K562 (cell line): ENCODE measurements at regions not wholly inside any gene's neighbourhood (a gene's known extent, or its start where the extent isn't known, plus 50 kb on each side); places are given as distances from the start of the nearest gene placed in this dataset.
"Not testable (repeated sequence)": the region's sequence is repeated elsewhere in the genome, so short reads cannot be mapped to it uniquely, and the experiment has no call there.

ENCODE experiments used
- ATAC-seq: fragments of 200-7000 bp; cut with Tn5 transposase; 3 replicates; pipeline ENCODE4 v1.9.1; 2020; ENCODE audit warnings: moderate library complexity
- BruUV-seq: library from RNA; stranded (reverse); fragments of 400-500 nt; replicated peaks from 2 replicates; lab custom pipeline; 2021; lab: Mats Ljungman, UMichigan
- CTCF ChIA-PET: fragments of 300-600 bp; formaldehyde crosslinking; extraction: SDS; loops from one replicate; lab custom pipeline; 2021; ENCODE audit warnings: low intra/inter-chr PET ratio; lab: Yijun Ruan, JAX
- POLR2A ChIA-PET: fragments of 300-600, 350-650 bp; sonication (Branson Sonifier 250); formaldehyde crosslinking; extraction: SDS; loops from one replicate; lab custom pipeline; 2021; ENCODE audit warnings: antibody characterized with exemption, inconsistent platforms; lab: Yijun Ruan, JAX
- DNase-seq, 4 experiments: peaks; one replicate each; pipeline versions ENCODE4 v3.0.0 to v3.0.0-alpha.2; 2011 to 2018; ENCODE audit warnings: low spot score in 3 of 4, mixed read lengths in 3 of 4; ENCODE audit errors: extremely low read depth in 1 of 4
- FAIRE-seq: peaks from 2 replicates; lab custom pipeline; 2011; peaks lifted over from hg19 to GRCh38; lab: Jason Lieb, UNC
- H2AFZ ChIP-seq: 2 replicates; pipeline ENCODE4 v1.6.0; 2011; ENCODE audit warnings: low read depth, low read length, control low read depth, inconsistent platforms
- H3K27ac ChIP-seq: fragments of 200-600 bp; 3 replicates; pipeline ENCODE4 v1.8.0; 2011; ENCODE audit warnings: low read depth, mild to moderate bottlenecking, control low read depth, inconsistent platforms, low read length, moderate library complexity, mixed read lengths; ENCODE audit errors: extremely low read depth
- H3K27me3 ChIP-seq, 2 experiments: fragments of 300-600 bp in 1 of 2; 2 replicates in 1 of 2; 3 replicates in 1 of 2; pipeline versions ENCODE4 v1.6.0 to v1.8.0; 2011; ENCODE audit warnings: inconsistent platforms in 2 of 2, low read length in 2 of 2, mild to moderate bottlenecking in 1 of 2, mixed read lengths in 1 of 2, moderate library complexity in 1 of 2; ENCODE audit not compliant: control insufficient read depth in 2 of 2, insufficient read depth in 2 of 2
- H3K36me3 ChIP-seq: fragments of 300-600 bp; 3 replicates; pipeline ENCODE4 v1.8.0; 2011; ENCODE audit warnings: mild to moderate bottlenecking, low read length, inconsistent platforms; ENCODE audit not compliant: control insufficient read depth, insufficient read depth
- H3K4me1 ChIP-seq, 2 experiments: fragments of 200-600 bp in 1 of 2; replicated peaks in 1 of 2; 2 replicates in 1 of 2; 3 replicates in 1 of 2; pipeline versions ENCODE4 v1.5.1 to v1.8.0; 2011; ENCODE audit warnings: inconsistent platforms in 2 of 2, low read length in 2 of 2, mild to moderate bottlenecking in 1 of 2, mixed read lengths in 1 of 2, moderate library complexity in 1 of 2; ENCODE audit not compliant: control insufficient read depth in 2 of 2, insufficient read depth in 2 of 2
- H3K4me2 ChIP-seq: 2 replicates; pipeline ENCODE4 v1.6.1; 2011; ENCODE audit warnings: low read length, control low read depth, inconsistent platforms, mixed read lengths; ENCODE audit not compliant: insufficient read depth
- H3K4me3 ChIP-seq: fragments of 200-600 bp; sonication (generic), shearing (Covaris generic); 2 replicates; pipeline ENCODE4 v1.5.1; 2016; ENCODE audit warnings: control low read depth, inconsistent platforms
- H3K79me2 ChIP-seq: fragments of 200-600 bp; 3 replicates; pipeline ENCODE4 v1.8.0; 2011; ENCODE audit warnings: low read length, inconsistent platforms; ENCODE audit not compliant: control insufficient read depth, insufficient read depth
- H3K9ac ChIP-seq, 2 experiments: 2 replicates each; pipeline versions ENCODE4 v1.6.0 to v1.6.1; 2011; ENCODE audit warnings: low read depth in 2 of 2, low read length in 2 of 2, control low read depth in 1 of 2, inconsistent platforms in 1 of 2, mild to moderate bottlenecking in 1 of 2, mixed read lengths in 1 of 2; ENCODE audit not compliant: insufficient read depth in 1 of 2
- H3K9me1 ChIP-seq: one replicate; pipeline ENCODE4 v1.6.0; 2011; ENCODE audit warnings: inconsistent platforms, mild to moderate bottlenecking, low read length, moderate library complexity; ENCODE audit not compliant: control insufficient read depth, insufficient read depth
- H3K9me3 ChIP-seq: replicated peaks from 2 replicates; pipeline ENCODE4 v1.5.1; 2011; ENCODE audit warnings: low read depth, low read length, inconsistent platforms; ENCODE audit not compliant: control insufficient read depth, insufficient read depth
- H4K20me1 ChIP-seq: replicated peaks from 2 replicates; pipeline ENCODE4 v1.6.1; 2011; ENCODE audit warnings: low read length, inconsistent platforms, mixed read lengths; ENCODE audit not compliant: control insufficient read depth, insufficient read depth
- ARID1B ChIP-seq: fragments of 450-650 bp; IDR thresholded peaks from 2 replicates; pipeline ENCODE4 v1.6.1; 2016; ENCODE audit warnings: antibody characterized with exemption, mild to moderate bottlenecking, inconsistent platforms
- CCNT2 ChIP-seq: IDR thresholded peaks from 2 replicates; pipeline ENCODE4 v1.6.1; 2011; ENCODE audit warnings: borderline replicate concordance, low read depth, mild to moderate bottlenecking, moderate library complexity, mixed read lengths, low read length; ENCODE audit not compliant: insufficient read length; ENCODE audit errors: extremely low read depth
- CEBPB ChIP-seq: fragments of 450-650 bp; IDR thresholded peaks from 2 replicates; pipeline ENCODE4 v1.6.1; 2016; ENCODE audit warnings: missing genetic modification characterization, missing compliant biosample characterization
- DIDO1 ChIP-seq: fragments of 450-650 bp; IDR thresholded peaks from 2 replicates; pipeline ENCODE4 v1.6.1; 2016; ENCODE audit warnings: low read depth, missing biosample characterization, missing genetic modification characterization
- EGR1 ChIP-seq: fragments of 450-650 bp; conservative IDR thresholded peaks from 2 replicates; pipeline ENCODE4 v1.6.1; 2017; ENCODE audit warnings: mild to moderate bottlenecking
- FOXJ2 ChIP-seq: fragments of 200-800 bp; sonication (Bioruptor generic); IDR thresholded peaks from 2 replicates; pipeline ENCODE4 v1.6.1; 2016; ENCODE audit warnings: missing genetic modification characterization, missing compliant biosample characterization
- GATAD2B ChIP-seq: fragments of 450-650 bp; IDR thresholded peaks from 2 replicates; pipeline ENCODE4 v1.6.1; 2017; ENCODE audit warnings: mild to moderate bottlenecking, borderline replicate concordance
- HNRNPK ChIP-seq: fragments of 200-400 bp; formaldehyde crosslinking; IDR thresholded peaks from one replicate; pipeline ENCODE4 v1.6.1; 2018; ENCODE audit warnings: mild to moderate bottlenecking, low read depth, low read length; ENCODE audit not compliant: poor library complexity, severe bottlenecking
- HSF4 ChIP-seq: fragments of 250-450 bp; sonication (Bioruptor Pico); IDR thresholded peaks from 2 replicates; pipeline ENCODE4 v2.1.2; 2022; ENCODE audit warnings: mild to moderate bottlenecking, moderate library complexity, borderline replicate concordance
- MAFK ChIP-seq: IDR thresholded peaks from 2 replicates; pipeline ENCODE4 v1.6.1; 2011; ENCODE audit warnings: low read length, improper control_type of control experiment
- MED1 ChIP-seq: sonication (generic); formaldehyde crosslinking; IDR thresholded peaks from 2 replicates; pipeline ENCODE4 v1.8.1; 2023; ENCODE audit warnings: missing genetic modification reagents, borderline replicate concordance
- POLR2AphosphoS2 ChIP-seq: IDR thresholded peaks from 2 replicates; pipeline ENCODE4 v1.6.1; 2012; ENCODE audit warnings: low read length, improper control_type of control experiment
- RHOXF2B ChIP-seq: fragments of 250-450 bp; sonication (Bioruptor Pico); conservative IDR thresholded peaks from 2 replicates; pipeline ENCODE4 v1.5.1; 2021
- SPI1 ChIP-seq: IDR thresholded peaks from 2 replicates; pipeline ENCODE4 v1.6.1; 2011; ENCODE audit warnings: low read depth, low read length, control low read depth, borderline replicate concordance
- U2AF1 ChIP-seq: fragments of 200-400 bp; formaldehyde crosslinking; optimal IDR thresholded peaks from 2 replicates; pipeline ENCODE3; 2017; ENCODE audit warnings: mild to moderate bottlenecking, low read depth, low read length, moderate library complexity
- ZNF311 ChIP-seq: fragments of 250-450 bp; sonication (Bioruptor Pico); IDR thresholded peaks from 2 replicates; pipeline ENCODE4 v1.4.0; 2020; ENCODE audit warnings: mild to moderate bottlenecking, moderate library complexity
- ZNF507 ChIP-seq: conservative IDR thresholded peaks from 2 replicates; pipeline ENCODE4 v1.6.1; 2017; ENCODE audit warnings: missing genetic modification characterization, missing compliant biosample characterization
- ZNF696 ChIP-seq: fragments of 250-450 bp; sonication (Bioruptor Pico); conservative IDR thresholded peaks from 2 replicates; pipeline ENCODE4 v1.4.0; 2020; ENCODE audit warnings: mild to moderate bottlenecking, moderate library complexity
- WGBS: fragments of 100-300 bp; shearing (Covaris generic); methylation state at CpG from one replicate; pipeline ENCODE4 v1.1.6; 2016; ENCODE audit warnings: low coverage, mixed read lengths; ENCODE audit not compliant: insufficient coverage; ENCODE audit errors: missing lambda C conversion rate; 5-methylcytosine and 5-hydroxymethylcytosine counted together
- in situ Hi-C: fragments of 300-500 bp; cut with MboI; formaldehyde crosslinking; loops from 4 replicates; pipeline ENCODE4 v1.15.0; 2018; ENCODE audit warnings: inconsistent platforms, mixed read lengths
- intact Hi-C: fragments of 100-400 bp; cut with micrococcal nuclease; formaldehyde crosslinking; loops from 2 replicates; pipeline ENCODE4 v1.14.2; 2022

- no peak for FAIRE-seq
Observed at GRCh38 chr6:170087941-170088581, 202.8 kb downstream of the DLL1 start.

DNA sequence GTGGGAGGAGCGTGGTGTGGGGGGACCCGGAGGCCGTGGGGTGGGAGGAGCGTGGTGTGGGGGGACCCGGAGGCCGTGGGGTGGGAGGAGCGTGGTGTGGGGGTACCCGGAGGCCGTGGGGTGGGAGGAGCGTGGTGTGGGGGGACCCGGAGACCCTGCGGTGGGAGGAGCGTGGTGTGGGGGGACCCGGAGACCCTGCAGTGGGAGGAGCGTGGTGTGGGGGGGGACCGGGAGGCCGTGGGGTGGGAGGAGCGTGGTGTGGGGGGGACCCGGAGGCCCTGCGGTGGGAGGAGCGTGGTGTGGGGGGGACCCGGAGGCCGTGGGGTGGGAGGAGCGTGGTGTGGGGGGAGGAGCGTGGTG lies 203.5 kb downstream of the DLL1 start:
- 20% methylated on average over 1 of the region's 25 CpGs for WGBS
- H2AFZ ChIP-seq, POLR2A ChIA-PET, intact Hi-C loops, H3K36me3 ChIP-seq, H3K9me1 ChIP-seq, FAIRE-seq, H3K79me2 ChIP-seq, H3K4me3 ChIP-seq, H3K9me3 ChIP-seq, ATAC-seq, H3K9ac ChIP-seq, in situ Hi-C loops, H3K27ac ChIP-seq, CTCF ChIA-PET, BruUV-seq, DNase-seq, H3K4me2 ChIP-seq, H4K20me1 ChIP-seq: not testable (repeated sequence)
- peaks cover 0 to 22% of the 10 kb centered on the region in 2 experiments; a peak in 3 of 5 replicates for H3K4me1 ChIP-seq
- peaks cover 23 to 74% of the 10 kb centered on the region in 2 experiments for H3K27me3 ChIP-seq

More at GRCh38 chr6:170087941-170088581, 202.8 kb downstream of the DLL1 start:
- Histone ChIP-seq H3K4me1 (peaks cover 0 to 22% of the 10 kb centered on the region in 2 experiments; a peak in 3 of 5 replicates), H3K9ac (no peak overlapping the region; a peak in 1 of 4 replicates), H3K9me3 (no peaks in the 10 kb centered on the region), H3K79me2 (no peaks in the 10 kb centered on the region), H3K4me3 (no peak overlapping the region), H4K20me1 (peaks cover 5% of the 10 kb centered on the region), H3K4me2 (no peak overlapping the region), H3K9me1 (no peaks in the 10 kb centered on the region), H3K36me3 (no peaks in the 10 kb centered on the region), H3K27me3 (peaks cover 19 to 74% of the 10 kb centered on the region in 2 experiments), H2AFZ (no peak overlapping the region), H3K27ac (no peak overlapping the region)
- no peak for TF ChIP-seq CCNT2
- TF ChIP-seq CEBPB (tag), result no peak
- TF ChIP-seq POLR2AphosphoS2, result no peak
- no peak for TF ChIP-seq GATAD2B
- no peak for TF ChIP-seq ZNF507
- TF ChIP-seq ARID1B, result no peak
- no peak for TF ChIP-seq HNRNPK
- no peak for TF ChIP-seq HSF4 (CRISPR knock-in tag)
- TF ChIP-seq MED1, result no peak
- TF ChIP-seq MAFK, result no peak
- TF ChIP-seq ZNF311 (CRISPR knock-in tag), result no peak
- no peak for TF ChIP-seq RHOXF2B (CRISPR knock-in tag)
- TF ChIP-seq DIDO1 (tag), result no peak
- TF ChIP-seq EGR1, result no peak
- TF ChIP-seq U2AF1, result no peak
- TF ChIP-seq FOXJ2 (tag), result no peak
- TF ChIP-seq ZNF696, result no peak
- no peak for TF ChIP-seq SPI1
- intact Hi-C loops (no loop called here), in situ Hi-C loops (no loop called here)
- POLR2A ChIA-PET, result interaction anchor here (0.6 kb wide), 1 partner anchor 1101 kb away, joined by 3 read pairs; no protein-coding TSS in a partner anchor
- DNase-seq (no peak), ATAC-seq (no peak)
- CTCF ChIA-PET, result no interaction called here
- WGBS, result 17% methylated on average over 25 of the region's 36 CpGs
- no TSS peak for BruUV-seq
